ENCODE measurements at regions not wholly inside any gene's neighbourhood (a gene's known extent, or its start where the extent isn't known, plus 50 kb on each side); places are given as distances from the start of the nearest gene placed in this dataset.
"Not testable (repeated sequence)": the region's sequence is repeated elsewhere in the genome, so short reads cannot be mapped to it uniquely, and the experiment has no call there.

DNA sequence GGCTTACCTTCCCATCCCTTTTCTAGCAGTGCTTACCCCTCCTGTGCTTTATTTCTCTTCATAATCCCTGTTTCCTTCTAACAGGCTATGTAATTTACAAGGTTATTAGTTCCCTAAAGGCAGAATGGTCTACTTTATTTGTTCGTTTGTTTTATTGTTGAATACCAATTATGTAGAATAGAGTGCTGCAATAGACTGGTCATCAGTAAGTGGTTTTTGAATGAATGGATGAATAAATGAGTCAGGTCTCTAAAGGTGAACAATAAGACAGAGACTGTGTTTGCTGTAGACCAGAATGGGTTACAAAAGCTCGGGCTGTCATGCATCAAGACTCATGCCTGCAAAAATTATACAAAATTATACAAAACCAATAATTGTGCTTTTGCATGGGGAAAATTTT is 332.0 kb downstream of the IRS1 start:
- DNase-seq: no peak

DNA sequence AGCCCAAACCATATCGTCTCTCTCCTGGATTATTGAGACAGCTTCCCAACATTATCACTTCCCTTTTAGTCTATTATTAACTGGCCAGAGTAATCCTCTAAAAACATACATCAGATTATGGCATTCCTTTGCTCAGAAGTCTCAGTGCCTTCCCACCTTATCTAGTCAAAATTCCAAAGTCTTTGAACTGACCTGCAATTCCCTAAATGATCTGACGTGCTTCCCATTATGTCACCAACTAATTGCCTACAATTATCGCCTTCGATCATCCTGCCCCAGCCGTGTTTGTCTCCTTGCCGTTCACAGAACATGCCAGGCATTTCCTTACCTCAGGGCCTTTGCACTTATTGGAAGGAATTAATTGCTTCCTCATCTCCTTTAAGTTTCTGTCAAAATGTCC is 332.4 kb downstream of the IRS1 start:
- no peak for DNase-seq

DNA sequence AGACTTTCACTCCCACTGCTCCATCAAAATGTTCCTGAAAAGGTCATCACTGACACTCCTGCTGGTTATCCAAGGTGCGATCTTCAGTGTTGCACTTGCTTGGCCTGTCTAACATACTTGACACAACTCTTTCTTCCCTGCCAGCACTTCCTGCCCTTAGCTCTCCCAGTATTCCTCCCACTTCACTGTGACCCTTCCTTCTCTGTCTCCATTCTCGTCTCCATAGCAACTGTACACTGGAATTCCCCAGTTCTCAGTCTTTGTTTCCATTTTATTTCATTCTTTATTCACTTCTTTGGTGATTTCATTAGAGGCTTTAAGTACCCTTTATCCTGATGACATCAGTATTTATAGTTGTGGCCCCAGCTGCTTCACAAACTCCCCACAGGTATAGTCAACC is 333.0 kb downstream of the IRS1 start:
- DNase-seq: no peak

DNA sequence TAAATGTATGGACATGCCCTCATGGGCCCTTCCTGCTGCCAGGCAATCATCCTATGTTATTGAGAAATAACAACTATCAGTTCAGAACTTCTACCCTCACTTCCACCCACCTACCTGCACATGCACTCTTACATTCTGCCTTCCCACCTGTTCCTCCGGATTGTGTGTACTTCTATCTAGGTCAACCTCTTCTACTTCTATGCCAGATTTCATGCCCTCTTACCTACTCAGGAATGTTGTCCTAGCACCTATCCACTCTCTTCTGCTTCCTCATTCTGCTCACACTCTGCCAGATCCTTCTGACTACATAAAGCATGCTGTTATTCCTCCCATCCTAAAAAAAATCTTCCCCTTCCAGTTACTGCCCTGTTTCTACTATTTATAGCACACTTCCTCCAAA is 333.5 kb downstream of the IRS1 start:
- no peak for DNase-seq

DNA sequence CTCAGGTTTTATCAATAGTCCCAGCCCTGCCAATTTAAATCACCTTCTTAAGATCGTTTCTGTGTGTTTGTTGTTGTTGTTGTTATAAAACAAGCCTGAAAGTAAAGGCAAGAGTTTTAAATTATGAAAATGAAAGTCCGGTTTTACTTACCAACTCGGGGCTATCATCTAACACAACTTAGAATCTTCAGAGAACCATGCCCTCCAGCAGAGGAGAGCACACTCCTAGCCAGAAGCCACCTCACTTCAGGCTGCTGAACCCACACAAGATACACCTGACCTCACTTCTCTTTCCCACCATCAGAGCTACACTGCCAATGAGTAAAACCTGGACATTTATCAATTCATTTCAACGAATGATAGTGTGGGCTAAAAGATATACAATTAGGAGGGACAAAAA is 335.2 kb downstream of the IRS1 start:
- no peak for DNase-seq

DNA sequence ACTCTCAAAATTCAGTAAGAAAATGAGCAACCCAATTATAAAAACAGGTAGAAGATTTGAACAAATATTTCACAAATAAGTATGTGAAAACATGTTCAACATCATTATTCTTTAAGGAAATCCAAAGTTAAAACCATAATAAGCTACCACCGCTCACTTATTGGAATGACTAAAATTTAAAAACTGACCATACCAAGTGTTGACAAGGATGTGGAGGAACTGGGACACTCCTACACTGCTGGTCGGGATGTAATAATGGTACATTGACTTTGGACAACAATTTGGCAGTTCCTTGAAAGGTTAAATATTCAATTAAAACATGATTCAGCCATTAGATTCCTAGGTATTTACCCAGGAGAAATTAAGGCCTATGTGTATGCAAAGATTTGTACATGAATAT is 336.5 kb downstream of the IRS1 start:
- no peak for DNase-seq

DNA sequence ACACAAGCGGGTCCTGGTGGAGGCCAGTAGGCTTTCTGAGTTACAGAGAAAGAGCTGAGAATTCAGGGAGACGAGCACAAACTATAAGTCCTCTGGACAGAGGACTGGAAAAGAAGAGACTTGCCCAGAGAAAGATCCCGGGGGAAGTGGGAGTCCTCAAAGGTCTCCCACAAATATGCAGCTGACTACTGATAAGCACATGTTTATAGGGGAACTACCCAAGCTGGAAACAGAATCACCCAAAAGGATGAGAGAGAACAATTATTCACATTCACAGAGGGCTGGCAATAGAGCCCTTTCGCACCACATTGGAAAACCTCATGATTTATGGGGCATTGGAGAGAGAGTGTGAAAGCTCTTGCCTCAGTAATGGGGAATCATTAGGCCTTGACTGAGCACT is 337.6 kb downstream of the IRS1 start:
- no peak for DNase-seq

DNA sequence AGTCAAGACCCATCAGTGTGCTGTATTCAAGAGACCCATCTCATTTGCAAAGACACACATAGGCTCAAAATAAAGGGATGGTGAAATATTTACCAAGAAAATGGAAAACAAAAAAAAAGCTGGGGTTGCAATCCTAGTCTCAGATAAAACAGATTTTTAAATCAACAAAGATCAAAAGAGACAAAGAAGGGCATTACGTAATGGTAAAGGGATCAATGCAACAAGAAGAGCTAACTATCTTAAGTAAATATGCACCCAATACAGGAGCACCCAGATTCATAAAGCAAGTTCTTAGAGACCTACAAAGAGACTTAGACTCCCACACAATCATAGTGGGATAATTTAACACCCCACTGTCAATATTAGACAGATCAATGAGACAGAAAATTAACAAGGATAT is 343.5 kb downstream of the IRS1 start:
- DNase-seq: not testable (repeated sequence)

DNA sequence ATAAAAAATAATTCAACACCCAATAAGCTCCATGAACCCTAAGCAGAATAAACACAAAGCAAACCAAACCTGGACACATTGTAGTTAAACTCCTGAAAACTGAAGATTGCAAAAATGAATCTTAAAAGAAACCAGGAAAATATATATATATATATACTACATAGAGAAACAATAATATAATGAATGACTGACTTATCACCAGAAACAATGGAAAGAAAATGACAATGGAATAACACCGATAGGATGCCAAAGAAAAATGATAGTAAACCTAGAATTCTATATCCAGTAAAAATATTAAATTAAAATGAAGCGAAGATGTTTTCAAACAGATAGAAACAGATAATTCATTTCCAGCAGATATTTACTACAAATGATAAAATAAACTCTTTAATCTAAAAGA is 346.9 kb downstream of the IRS1 start:
- no peak for DNase-seq

DNA sequence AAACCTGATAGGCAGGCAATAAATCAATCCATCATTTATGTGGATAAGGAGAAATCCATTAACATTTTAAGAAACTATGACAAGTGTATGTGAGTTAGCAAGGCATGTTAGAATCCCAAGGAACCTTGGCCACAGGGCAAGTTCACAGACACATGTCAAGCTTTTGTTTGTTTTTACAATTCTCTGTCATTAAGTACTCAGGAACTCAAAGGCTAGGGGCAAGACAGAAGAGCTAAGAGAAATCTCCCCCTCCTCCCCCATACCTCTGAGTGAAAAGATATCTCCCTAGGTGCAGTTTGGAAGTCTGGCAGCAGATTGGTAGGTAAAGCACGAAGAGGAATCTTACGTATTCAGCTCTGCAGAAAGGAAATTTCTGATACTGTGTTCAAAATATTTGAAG is 348.1 kb downstream of the IRS1 start:
- DNase-seq: no peak

DNA sequence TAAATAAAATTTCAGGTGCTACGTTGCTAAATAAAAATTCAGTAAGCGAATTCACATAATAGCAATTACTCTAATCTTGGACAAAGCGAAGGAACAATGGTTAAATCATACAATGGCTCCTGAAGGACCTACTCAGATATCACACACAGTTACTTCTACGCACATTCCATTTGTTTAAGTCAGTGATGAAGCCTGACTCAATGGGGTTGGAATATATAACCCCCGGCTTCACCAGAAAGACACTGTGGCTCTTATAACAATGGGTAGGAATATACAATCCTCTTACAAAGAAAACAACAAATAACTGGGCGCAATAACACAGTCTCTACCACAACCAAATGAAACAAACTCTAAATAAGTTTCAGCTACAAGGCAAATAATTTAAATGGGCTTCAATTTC is 349.5 kb downstream of the IRS1 start:
- no peak for DNase-seq

DNA sequence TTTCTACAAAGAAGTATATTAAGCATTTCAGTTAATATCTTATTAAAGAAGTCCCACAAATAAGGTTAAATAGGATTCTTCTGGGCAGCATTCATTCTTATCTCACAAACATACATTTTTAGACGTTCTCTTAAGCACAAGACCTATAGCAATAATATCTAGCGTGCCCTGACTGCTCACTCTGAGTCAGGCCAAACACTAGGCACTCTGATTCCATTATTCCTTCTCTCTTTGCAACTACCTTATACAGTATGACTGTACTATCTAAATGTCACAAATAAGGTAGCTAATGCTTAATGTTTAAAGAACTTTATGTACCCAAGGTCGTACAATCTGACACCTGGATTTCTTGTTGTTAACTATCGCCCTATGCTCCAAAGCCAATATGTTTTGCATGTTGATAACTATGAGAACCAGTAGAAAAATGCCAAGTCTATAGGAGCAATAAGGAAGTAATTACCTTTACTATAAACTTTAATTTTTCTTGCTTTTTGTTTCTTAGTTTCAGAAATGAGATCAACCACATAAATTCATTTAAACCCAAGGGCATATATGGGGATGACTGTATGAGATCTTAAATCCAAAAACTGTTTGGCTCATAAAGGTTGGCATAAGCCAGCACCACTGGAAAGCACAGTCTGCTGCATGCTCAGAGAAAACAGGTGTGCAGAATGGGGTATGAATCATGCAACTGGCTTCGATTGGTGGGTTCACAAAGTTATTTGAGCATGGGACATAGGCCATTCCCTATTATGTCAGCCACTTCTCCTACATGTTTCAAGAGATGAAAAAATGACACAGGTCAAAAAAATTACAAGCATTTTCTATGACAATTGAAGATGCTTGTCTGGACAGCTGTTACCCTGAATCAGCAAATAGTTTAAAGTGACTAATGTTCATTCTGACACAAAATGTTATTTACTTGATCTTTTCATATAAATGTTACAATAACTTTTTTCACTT is 352.0 kb downstream of the IRS1 start:
- DNase-seq: no peak

DNA sequence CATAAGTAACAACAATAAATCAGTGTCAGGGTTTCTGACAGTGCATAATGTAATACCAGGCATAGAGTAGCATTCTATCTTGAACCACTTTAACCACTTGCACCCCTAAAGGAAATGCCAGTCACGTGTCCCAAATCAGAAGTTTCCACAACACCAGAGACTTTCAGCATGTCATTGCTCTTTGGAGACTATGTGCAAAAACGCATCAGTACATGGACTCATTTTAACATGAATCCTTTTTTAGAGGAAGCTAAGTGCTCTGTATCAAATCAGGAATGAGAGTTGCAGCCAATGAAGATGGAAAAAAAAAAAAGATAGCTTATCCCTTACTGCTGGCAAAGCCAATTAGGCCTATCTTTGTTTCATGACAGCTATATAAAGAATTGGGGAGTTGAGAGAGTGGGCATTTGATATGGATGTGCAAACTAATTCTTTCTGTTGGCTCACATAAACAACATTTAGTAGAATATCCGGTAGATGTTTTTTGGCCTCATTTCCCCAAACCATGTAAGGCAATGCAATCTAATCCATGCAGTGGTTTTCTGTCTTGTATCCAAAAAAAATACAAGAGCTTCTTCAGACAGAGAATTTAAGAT is 353.1 kb downstream of the IRS1 start:
- no peak for DNase-seq

DNA sequence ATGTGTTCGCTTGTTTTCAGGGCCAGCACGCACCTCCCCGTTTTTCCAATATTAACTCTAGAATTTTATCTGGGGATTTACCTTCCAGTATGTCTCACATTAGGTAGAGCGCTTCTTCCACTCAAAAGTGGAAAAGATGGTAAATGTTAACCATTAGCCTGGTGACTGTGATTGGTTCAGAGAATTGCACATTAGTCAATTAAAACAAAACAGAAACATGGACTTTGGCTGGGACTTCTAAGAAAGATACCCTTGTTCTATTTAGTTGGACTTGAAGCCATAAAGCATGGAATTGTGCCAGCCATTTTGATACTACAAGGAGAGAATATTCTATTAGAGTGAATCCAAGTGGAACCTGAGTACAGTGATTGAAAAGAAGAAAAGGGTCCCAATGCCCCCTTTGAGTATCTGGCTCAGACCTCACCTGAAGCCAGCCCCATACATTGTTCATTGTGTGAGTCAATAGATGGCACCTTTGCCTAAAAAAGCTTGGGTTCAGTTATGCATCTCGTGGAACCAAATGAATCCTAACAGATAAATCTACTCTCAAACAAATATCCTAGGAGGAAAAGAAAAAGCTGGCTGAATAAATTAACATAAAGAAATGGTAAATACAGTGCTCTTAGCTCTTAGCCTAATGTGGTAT is 354.3 kb downstream of the IRS1 start:
- no peak for DNase-seq

DNA sequence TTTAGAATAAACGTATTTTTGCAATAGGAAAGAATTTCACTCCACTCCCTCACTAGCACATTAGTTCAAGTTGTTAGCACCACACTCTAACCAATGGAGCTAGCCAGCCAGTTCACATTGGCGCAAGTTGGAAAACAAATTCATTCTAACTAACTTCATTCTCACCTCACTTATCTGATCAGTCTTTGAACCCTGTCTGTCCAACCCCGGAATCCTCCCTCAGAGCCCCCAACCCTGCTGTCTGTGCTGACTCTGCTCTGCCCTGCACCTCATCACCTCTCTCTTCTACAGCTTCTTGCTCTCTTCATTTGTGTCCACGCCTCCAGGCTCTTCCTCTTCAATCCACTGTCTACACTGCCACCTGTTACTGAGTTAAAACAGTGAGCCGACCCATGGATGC is 356.5 kb downstream of the IRS1 start:
- no peak for DNase-seq

DNA sequence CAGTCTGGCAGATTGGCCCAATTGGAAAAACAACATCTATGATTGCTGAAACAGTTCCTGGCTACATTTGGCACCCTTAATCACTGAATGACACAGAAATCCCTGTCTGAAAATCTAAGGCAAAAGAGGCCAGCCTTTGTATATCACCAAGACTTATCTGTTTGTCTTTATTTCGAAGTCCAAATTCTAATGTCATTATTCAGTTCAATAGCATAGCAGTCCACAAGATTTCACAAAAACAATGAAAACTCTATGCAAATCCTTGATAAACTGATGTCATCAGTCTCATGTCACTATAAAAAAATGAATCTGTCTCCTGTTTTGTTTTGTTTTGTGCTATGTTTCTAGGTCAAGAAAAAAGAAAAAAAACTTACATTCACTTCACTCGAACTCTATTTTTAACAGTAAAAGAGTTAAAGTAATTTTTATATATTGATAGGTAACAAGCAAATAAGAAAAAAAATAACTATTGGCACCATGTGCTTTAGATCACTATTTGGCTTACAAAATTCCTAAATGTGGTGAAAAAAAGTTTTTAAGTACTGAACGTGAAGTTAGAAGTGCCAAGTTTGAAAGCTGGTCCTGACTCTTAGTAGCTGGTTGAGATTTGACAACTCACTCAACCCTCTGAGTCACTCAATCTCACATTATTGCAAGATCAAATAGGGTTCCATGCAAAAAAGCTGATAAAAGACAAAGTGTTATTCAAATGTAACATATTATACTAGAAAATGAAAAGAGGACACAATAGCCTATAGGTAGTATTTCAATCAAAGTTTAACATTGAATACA is 359.3 kb downstream of the IRS1 start:
- no peak for DNase-seq

DNA sequence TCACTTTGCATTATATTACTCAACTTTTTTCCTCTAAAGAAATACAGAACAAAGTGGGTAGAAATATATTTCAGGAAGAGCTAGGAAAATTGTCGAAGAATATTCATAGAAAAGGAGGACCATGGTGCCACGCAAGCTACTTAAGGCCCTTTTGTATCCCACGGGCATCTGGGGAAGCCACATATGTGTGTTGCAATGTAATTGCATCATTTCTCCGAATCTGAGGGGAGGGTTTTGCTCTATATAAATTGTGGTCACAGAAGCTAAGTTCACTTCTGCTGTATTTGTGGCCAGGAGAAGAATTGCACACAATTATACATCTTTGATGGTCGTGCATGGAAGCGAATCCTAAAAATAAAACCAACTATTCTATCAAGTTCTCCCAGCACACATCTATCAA is 360.3 kb downstream of the IRS1 start:
- DNase-seq: peak in 1 of 2 donors; percentile 43

DNA sequence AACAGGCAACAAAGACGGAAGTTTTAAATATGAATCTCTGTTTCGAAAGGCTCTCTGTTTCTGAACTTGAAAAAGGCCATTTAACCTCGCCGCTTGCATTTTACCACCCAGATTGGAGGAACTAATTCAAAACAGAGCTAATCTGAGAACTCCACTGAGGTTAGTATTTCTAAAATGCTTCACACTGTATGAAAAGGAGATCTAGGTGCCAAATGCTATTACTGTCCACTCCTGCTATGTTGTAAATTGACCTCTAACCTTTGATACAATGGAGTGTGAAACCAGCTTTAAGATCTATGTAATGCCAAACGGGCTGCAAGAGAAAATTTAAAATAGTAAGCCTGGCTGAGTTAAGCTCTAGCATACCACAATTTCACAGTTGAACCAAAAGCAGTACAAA is 364.5 kb downstream of the IRS1 start:
- no peak for DNase-seq

DNA sequence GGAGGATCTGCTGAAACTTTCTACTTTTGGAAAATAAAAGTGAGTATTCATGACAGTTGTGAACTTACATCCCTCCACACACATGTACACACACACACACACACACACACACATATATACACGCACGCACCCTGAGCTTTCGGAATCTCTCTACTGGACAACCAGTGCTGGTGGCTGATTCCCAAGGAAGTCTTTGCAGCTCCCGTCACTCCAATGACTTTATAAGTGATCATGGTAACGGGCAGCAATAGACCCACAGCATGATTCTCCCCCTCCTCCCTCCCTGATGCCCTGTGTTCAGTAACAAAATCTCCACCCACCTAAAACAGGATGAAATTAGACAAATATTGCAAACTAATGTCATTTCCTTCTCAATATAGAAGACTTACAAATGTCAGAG is 364.9 kb downstream of the IRS1 start:
- DNase-seq: no peak

DNA sequence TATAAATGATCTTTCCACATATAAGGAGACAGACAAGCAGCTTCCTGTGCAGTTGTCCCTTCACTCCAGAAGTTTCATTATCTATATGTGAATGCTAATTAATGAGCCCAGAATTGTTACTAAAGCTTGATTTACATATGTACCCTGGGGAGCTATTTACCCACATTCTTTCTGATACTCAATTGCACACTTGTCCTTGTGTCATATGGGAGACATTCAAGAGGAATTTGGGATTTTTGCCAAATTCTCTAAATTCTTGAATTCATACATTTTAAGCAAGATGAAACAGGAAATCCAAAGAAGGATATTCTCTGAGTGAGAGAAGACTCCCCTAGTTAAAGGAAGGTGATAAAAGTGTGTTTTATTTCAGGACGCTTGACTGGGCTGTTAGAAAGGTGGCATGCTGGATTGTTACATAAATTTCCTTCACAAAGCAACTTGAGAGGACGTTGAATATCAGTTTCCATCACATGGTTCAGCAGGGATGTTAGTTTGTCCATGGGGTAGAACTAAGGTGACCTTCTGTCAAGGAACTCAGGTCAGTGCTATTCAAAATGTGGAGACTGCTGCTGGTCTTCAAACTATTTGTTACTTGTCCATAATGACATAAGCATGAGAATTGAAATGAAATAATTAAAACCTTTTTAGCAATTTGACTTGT is 368.2 kb downstream of the IRS1 start:
- DNase-seq: no peak

DNA sequence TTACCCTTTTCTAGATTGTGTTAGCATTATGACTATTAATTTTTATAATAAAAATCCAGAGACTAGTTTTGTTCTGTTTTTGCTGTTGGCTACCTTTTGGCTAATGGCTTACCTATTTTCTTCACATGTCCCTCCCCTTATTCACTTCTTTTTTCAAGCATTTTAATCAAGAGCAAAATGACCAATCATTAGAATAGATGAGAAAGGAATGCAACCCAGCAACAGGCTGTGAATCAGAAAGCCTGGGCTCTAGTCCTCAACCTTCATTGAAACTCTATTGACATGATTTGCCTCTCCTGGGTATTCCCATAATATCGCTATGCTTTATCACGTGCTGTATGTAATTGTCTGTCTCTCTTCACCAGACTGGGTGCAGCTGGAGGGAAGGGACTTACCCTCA is 370.1 kb downstream of the IRS1 start:
- DNase-seq: no peak

DNA sequence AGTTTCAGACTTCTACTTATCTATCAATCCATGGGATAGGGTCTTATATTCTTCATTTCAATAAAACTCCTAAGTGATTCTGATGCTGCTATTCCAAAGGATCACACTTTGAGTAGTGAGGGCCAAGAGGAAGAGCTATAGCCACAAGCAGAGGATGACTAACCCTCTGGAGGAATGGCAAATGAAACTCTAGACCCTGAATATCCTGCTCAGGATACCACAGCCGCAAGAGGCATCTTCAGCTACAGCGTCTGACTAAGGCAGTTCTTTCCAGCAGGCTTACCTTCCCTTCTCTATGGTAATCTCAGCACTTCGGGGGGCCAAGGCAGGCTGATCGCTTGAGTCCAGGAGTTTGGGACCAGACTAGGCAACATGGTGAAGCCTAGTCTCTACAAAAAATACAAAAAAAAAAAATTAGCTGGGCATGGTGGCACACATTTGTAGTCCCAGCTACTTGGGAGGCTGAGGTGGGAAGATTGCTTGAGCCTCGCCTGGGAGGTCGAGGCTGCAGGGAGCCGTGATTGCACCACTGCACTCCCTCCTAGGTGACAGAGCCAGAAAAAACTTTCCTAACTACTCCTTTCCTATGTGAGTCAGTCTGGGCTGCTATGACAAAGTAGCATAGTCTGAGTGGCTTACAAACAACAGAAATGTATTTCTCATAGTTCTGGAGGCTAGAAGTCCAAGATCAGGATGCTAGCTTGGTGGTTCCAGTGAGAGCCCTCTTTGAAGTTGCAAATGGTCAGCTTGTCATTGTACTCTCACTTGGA is 371.9 kb downstream of the IRS1 start:
- no peak for DNase-seq
